Activated CD8-positive, alpha-beta memory T cell treated with anti-CD3 and anti-CD28 coated beads for 48 hours (primary cell): ENCODE measurements at regions not wholly inside any gene's neighbourhood (a gene's known extent, or its start where the extent isn't known, plus 50 kb on each side); places are given as distances from the start of the nearest gene placed in this dataset.

Experiments
- DNase-seq, 3 experiments: peaks; one replicate each; pipeline ENCODE4 v3.0.0-alpha.2; 2020; ENCODE audit warnings: low read depth in 2 of 3, low spot score in 2 of 3

- DNase-seq = no peak
Measured at GRCh38 chr13:30844548-30845296, 61.3 kb upstream of the MEDAG start.

GRCh38 chr13:30845297-30846214 lies 60.5 kb upstream of the MEDAG start:
- DNase-seq = no peak

- no peak for DNase-seq
Measured at GRCh38 chr13:30846311-30846710, 59.8 kb upstream of the MEDAG start.

GRCh38 chr13:30846866-30847265 lies 59.2 kb upstream of the MEDAG start:
- no peak for DNase-seq

GRCh38 chr13:30847650-30848307 lies 58.3 kb upstream of the MEDAG start:
- no peak for DNase-seq

GRCh38 chr13:30848332-30849027 lies 57.6 kb upstream of the MEDAG start:
- no peak for DNase-seq

GRCh38 chr13:30849611-30850010 lies 56.5 kb upstream of the MEDAG start:
- no peak for DNase-seq

- DNase-seq = no peak
Measured at GRCh38 chr13:30850204-30850866, 55.7 kb upstream of the MEDAG start.

GRCh38 chr13:30850867-30851211 lies 55.2 kb upstream of the MEDAG start:
- no peak for DNase-seq

- no peak for DNase-seq
Measured at GRCh38 chr13:30851697-30852096, 54.4 kb upstream of the MEDAG start.

GRCh38 chr13:30855569-30855968 lies 50.5 kb upstream of the MEDAG start:
- no peak for DNase-seq

- DNase-seq = no peak
Measured at GRCh38 chr13:30856005-30856790, 49.9 kb upstream of the MEDAG start.
